Progenitor cell of endocrine pancreas (in vitro differentiated cells): ENCODE measurements at regions not wholly inside any gene's neighbourhood (a gene's known extent, or its start where the extent isn't known, plus 50 kb on each side); places are given as distances from the start of the nearest gene placed in this dataset.

Experiments used
- DNase-seq: peaks from one replicate; pipeline ENCODE4 v3.0.0; 2021; ENCODE audit warnings: low spot score; ENCODE audit not compliant: unreplicated experiment
- H3K27ac Mint-ChIP-seq: 2 replicates; pipeline ENCODE4 v1.8.0; 2021; ENCODE audit warnings: mild to moderate bottlenecking, moderate library complexity, mixed read lengths
- H3K27me3 Mint-ChIP-seq: 2 replicates; pipeline ENCODE4 v1.8.0; 2021; ENCODE audit warnings: mixed read lengths
- H3K36me3 Mint-ChIP-seq: 2 replicates; pipeline ENCODE4 v1.8.0; 2022; ENCODE audit warnings: mixed read lengths; ENCODE audit not compliant: insufficient read depth
- H3K4me1 Mint-ChIP-seq: 2 replicates; pipeline ENCODE4 v1.8.0; 2021; ENCODE audit warnings: low read depth, mixed read lengths
- H3K4me3 Mint-ChIP-seq: 2 replicates; pipeline ENCODE4 v1.8.0; 2021; ENCODE audit warnings: low read depth, mild to moderate bottlenecking, moderate library complexity, mixed read lengths
- H3K9me3 Mint-ChIP-seq: 2 replicates; pipeline ENCODE4 v1.8.0; 2021; ENCODE audit warnings: low read depth, mixed read lengths
- TF ChIP-seq, protein P1 (sequence below): fragments of 200-600 bp; sonication (generic); IDR thresholded peaks from one replicate; pipeline ENCODE4 v1.5.0; 2021; ENCODE audit warnings: antibody characterized with exemption, mild to moderate bottlenecking; ENCODE audit not compliant: unreplicated experiment

DNA sequence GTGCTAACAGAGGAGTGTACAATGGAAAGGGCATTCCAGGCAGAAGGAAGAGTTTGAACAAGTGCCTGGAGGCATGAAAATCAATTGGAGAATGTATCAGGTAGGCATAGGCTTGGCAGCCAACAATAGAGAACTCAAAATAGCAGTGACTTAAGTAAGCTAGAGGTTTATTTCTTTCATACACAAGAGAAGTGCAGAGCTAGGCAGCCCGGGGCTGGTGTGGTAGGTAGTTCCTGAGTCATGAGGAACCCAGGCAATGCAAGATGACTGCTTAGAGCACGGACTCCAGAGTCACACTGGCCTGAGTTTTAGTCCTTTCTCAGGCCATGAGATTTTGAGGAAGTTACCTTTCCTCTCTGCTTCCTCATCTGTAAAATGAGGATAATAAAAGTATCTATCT, 74.8 kb upstream of the LRRN2 start:
- Mint-ChIP-seq H3K27ac (no peak overlapping the region), H3K36me3 (no peaks in the 10 kb centered on the region), H3K9me3 (no peaks in the 10 kb centered on the region), H3K27me3 (peaks cover 12% of the 10 kb centered on the region), H3K4me3 (no peak overlapping the region), H3K4me1 (peaks cover 8% of the 10 kb centered on the region)
- DNase-seq = no peak
- TF ChIP-seq, protein P1, sequence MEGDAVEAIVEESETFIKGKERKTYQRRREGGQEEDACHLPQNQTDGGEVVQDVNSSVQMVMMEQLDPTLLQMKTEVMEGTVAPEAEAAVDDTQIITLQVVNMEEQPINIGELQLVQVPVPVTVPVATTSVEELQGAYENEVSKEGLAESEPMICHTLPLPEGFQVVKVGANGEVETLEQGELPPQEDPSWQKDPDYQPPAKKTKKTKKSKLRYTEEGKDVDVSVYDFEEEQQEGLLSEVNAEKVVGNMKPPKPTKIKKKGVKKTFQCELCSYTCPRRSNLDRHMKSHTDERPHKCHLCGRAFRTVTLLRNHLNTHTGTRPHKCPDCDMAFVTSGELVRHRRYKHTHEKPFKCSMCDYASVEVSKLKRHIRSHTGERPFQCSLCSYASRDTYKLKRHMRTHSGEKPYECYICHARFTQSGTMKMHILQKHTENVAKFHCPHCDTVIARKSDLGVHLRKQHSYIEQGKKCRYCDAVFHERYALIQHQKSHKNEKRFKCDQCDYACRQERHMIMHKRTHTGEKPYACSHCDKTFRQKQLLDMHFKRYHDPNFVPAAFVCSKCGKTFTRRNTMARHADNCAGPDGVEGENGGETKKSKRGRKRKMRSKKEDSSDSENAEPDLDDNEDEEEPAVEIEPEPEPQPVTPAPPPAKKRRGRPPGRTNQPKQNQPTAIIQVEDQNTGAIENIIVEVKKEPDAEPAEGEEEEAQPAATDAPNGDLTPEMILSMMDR = no peak

DNA sequence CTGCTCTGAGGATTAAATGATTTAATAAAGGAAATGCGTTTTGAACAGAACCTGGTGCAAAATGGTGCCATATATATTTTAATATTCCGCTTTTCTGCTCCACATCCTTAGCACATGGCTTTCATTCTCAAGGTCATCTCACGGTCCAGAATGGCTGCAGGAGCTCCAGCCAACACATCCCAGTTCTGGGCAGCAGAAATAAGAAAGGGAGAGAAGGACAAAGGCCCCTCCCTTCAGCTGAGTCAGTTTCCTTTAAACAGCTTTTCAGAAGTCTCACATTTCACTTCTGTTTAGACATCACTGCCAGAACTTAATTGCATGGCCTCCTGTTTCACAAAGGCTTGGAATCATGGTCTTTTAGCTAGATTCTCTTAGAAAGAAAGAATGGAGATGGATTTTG, 75.2 kb upstream of the LRRN2 start:
- no peak for DNase-seq
- Mint-ChIP-seq H3K4me3 (no peak overlapping the region), H3K27ac (no peak overlapping the region), H3K27me3 (peaks cover 12% of the 10 kb centered on the region), H3K36me3 (no peaks in the 10 kb centered on the region), H3K4me1 (peaks cover 10% of the 10 kb centered on the region), H3K9me3 (no peaks in the 10 kb centered on the region)
- TF ChIP-seq, protein P1 = no peak

DNA sequence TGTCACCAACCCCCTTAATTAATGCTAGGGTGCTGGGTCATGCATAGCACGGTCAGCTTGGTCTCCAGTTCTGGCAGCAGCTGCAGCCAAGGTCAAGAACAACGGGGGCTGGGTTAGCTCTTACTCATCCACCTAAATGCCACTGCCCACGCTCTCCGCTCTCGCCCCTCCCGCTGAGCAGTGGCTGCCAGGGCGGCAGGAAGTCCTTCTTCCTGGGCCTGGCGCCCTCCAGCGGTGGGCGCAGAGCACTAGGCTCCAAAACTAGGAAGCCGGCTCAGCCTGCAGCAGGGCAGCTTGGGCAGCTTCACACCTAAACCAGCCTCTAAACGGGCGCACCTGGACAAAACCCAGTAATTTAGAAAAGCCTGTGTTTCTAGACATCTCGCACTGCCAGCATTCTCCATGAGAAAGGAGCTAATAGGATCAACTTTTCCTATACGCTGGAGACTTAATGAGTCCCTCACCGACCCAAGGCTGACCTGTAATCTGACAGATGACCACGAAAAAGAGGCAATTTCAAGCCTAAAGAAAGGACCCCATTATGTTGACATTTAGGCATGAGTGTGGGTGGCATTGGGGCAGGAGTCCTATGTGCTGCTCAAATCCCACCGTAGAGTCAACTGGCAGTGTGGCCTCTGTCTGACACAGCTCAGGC, 78.4 kb upstream of the LRRN2 start:
- peak; percentile 60 for DNase-seq
- Mint-ChIP-seq H3K4me3 (no peak overlapping the region), H3K9me3 (no peaks in the 10 kb centered on the region), H3K27me3 (peaks cover 28% of the 10 kb centered on the region), H3K36me3 (no peaks in the 10 kb centered on the region), H3K27ac (no peak overlapping the region), H3K4me1 (peaks cover 7% of the 10 kb centered on the region)
- TF ChIP-seq, protein P1 = peak; percentile 90

DNA sequence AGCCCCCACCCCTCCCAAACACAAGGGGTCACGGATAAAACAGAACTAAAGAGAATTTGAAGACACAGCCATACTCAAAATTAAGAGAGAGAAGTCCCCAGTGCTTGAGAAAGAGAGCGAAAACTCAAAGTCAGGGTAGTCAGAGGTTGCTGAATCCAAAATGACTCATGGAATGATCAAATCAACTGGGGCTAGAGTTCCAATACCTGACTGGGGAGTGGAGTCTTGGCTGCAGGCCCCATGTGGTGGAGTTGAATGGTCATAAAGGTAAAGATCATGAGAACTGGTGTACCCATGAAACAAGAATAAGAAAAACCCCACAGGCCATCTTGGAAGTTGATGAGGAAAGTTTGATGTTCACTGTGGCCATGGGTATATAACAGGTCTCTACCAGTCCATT, 84.5 kb upstream of the LRRN2 start:
- DNase-seq = no peak
- H3K4me3 Mint-ChIP-seq = no peak overlapping the region
- TF ChIP-seq, protein P1 = no peak
- H3K36me3 Mint-ChIP-seq = no peaks in the 10 kb centered on the region
- no peak overlapping the region for H3K27ac Mint-ChIP-seq
- H3K9me3 Mint-ChIP-seq = no peaks in the 10 kb centered on the region
- peaks cover 48% of the 10 kb centered on the region for H3K27me3 Mint-ChIP-seq
- H3K4me1 Mint-ChIP-seq = peaks cover 4% of the 10 kb centered on the region

DNA sequence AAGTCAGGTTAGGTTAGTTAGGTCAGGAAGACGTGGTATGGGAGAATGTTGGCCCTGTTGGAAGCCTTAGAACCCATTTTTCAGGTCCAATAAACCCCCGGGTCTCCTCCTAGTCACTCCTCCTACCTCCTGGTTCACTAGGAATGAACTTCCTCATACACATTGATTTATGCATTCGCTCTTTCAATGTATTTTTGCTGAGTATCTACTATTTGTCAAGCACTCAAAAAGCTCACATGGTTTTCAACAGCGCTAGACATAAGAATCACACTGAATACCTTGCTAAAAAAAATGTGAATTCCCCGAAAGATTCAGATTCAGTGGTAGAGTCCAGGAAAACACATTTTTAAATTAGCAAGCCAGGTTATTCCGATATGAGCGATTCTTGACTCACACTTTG, 85.8 kb upstream of the LRRN2 start:
- peaks cover 44% of the 10 kb centered on the region for H3K27me3 Mint-ChIP-seq
- H3K4me3 Mint-ChIP-seq = no peak overlapping the region
- no peaks in the 10 kb centered on the region for H3K4me1 Mint-ChIP-seq
- no peaks in the 10 kb centered on the region for H3K9me3 Mint-ChIP-seq
- TF ChIP-seq, protein P1 = no peak
- H3K27ac Mint-ChIP-seq = no peak overlapping the region
- no peaks in the 10 kb centered on the region for H3K36me3 Mint-ChIP-seq
- no peak for DNase-seq
